ENCODE measurements at regions not wholly inside any gene's neighbourhood (a gene's known extent, or its start where the extent isn't known, plus 50 kb on each side); places are given as distances from the start of the nearest gene placed in this dataset.

- no peak for DNase-seq (ENCODE audit: low read depth)
- no peak for TF ChIP-seq CTCF (IDR thresholded peaks at IDR 0.05; ENCODE audit: control insufficient read depth, extremely low read depth, insufficient read depth)
- H3K4me3 ChIP-seq (ENCODE audit: low read depth, low read length) = no peak overlapping the region
Observed at GRCh38 chr9:89798547-89799120, 193.8 kb downstream of the GADD45G start.

GRCh38 chr9:89799221-89799620, 194.4 kb downstream of the GADD45G start:
- DNase-seq (ENCODE audit: low read depth) = no peak
- no peak overlapping the region for H3K4me3 ChIP-seq (ENCODE audit: low read depth, low read length)
- TF ChIP-seq CTCF (IDR thresholded peaks at IDR 0.05; ENCODE audit: control insufficient read depth, extremely low read depth, insufficient read depth) = no peak

GRCh38 chr9:89799766-89800165, 195.0 kb downstream of the GADD45G start:
- DNase-seq (ENCODE audit: low read depth) = no peak
- H3K4me3 ChIP-seq (ENCODE audit: low read depth, low read length) = no peak overlapping the region
- no peak for TF ChIP-seq CTCF (IDR thresholded peaks at IDR 0.05; ENCODE audit: control insufficient read depth, extremely low read depth, insufficient read depth)

- no peak overlapping the region for H3K4me3 ChIP-seq (ENCODE audit: low read depth, low read length)
- TF ChIP-seq CTCF (IDR thresholded peaks at IDR 0.05; ENCODE audit: control insufficient read depth, extremely low read depth, insufficient read depth) = no peak
- DNase-seq (ENCODE audit: low read depth) = no peak
Observed at GRCh38 chr9:89801341-89801740, 196.5 kb downstream of the GADD45G start.

- H3K4me3 ChIP-seq (ENCODE audit: low read depth, low read length) = no peak overlapping the region
- DNase-seq (ENCODE audit: low read depth) = no peak
- no peak for TF ChIP-seq CTCF (IDR thresholded peaks at IDR 0.05; ENCODE audit: control insufficient read depth, extremely low read depth, insufficient read depth)
Observed at GRCh38 chr9:89801742-89802670, 197.2 kb downstream of the GADD45G start.

GRCh38 chr9:89802781-89803355, 198.1 kb downstream of the GADD45G start:
- no peak for TF ChIP-seq CTCF (IDR thresholded peaks at IDR 0.05; ENCODE audit: control insufficient read depth, extremely low read depth, insufficient read depth)
- DNase-seq (ENCODE audit: low read depth) = no peak
- no peak overlapping the region for H3K4me3 ChIP-seq (ENCODE audit: low read depth, low read length)
